ENCODE measurements at regions not wholly inside any gene's neighbourhood (a gene's known extent, or its start where the extent isn't known, plus 50 kb on each side); places are given as distances from the start of the nearest gene placed in this dataset.
A peak's percentile ranks its signal among the peaks of the same experiment; 100 is the strongest.

DNA sequence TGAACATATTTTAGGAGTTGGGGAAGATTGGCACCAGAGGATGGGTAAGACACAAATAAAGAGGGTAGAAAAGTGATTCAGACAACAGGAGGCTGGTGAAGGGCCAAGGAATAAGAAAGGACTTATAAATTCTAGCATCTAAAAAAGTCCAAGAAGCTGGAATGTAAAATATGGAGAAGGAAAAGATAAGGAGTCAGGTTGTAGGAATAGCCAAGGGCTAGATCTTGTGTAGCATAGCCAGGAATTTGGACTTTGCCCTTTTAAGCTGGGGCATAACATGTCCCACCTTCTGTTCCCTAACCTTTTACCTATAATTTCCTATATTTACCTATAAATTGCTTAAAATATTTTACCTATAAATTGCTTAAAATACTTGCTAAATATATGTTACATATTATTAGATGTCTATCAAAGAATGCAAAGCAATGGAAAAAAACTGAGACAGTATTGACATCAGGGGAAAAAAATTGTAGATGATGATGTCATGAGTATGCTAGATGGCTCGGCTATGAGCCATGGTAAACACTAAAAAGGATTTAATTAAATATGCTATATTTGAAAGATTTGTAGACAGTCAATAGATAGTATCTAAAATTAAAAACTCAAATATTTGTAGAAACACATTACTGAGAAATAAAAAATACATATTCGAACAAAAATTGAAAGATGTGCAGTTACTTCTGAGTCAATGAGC, 99.7 kb upstream of the PLEKHG7 start:
- peak overlapping the region; percentile 46 for H3K4me3 Mint-ChIP-seq (ENCODE audit: low read depth, unreplicated experiment)
- peaks cover 35% of the 10 kb centered on the region for H3K4me1 Mint-ChIP-seq (ENCODE audit: low read depth, unreplicated experiment)
- TF ChIP-seq, protein P1, sequence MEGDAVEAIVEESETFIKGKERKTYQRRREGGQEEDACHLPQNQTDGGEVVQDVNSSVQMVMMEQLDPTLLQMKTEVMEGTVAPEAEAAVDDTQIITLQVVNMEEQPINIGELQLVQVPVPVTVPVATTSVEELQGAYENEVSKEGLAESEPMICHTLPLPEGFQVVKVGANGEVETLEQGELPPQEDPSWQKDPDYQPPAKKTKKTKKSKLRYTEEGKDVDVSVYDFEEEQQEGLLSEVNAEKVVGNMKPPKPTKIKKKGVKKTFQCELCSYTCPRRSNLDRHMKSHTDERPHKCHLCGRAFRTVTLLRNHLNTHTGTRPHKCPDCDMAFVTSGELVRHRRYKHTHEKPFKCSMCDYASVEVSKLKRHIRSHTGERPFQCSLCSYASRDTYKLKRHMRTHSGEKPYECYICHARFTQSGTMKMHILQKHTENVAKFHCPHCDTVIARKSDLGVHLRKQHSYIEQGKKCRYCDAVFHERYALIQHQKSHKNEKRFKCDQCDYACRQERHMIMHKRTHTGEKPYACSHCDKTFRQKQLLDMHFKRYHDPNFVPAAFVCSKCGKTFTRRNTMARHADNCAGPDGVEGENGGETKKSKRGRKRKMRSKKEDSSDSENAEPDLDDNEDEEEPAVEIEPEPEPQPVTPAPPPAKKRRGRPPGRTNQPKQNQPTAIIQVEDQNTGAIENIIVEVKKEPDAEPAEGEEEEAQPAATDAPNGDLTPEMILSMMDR (IDR thresholded peaks at IDR 0.05; ENCODE audit: unreplicated experiment): no peak
- H3K9me3 Mint-ChIP-seq (ENCODE audit: low read depth, unreplicated experiment): peaks cover 18% of the 10 kb centered on the region
- intact Hi-C loops (cut with micrococcal nuclease; ENCODE audit: unreplicated experiment): loop anchor here (1.0 kb wide), 1 partner anchor 64 kb away; no protein-coding TSS in a partner anchor
- CTCF ChIA-PET: no interaction called here
- BruUV-seq (replicated peaks): TSS peak; percentile 96
- peak overlapping the region; percentile 96 for H3K27ac Mint-ChIP-seq (ENCODE audit: unreplicated experiment)
- peaks cover 14% of the 10 kb centered on the region for H3K36me3 Mint-ChIP-seq (ENCODE audit: insufficient read depth, unreplicated experiment)
- no peaks in the 10 kb centered on the region for H3K27me3 Mint-ChIP-seq (ENCODE audit: unreplicated experiment)
- peak; percentile 17 for DNase-seq

GRCh38 chr12:92602476-92602875, 100.3 kb upstream of the PLEKHG7 start:
- intact Hi-C loops (cut with micrococcal nuclease; ENCODE audit: unreplicated experiment): loop anchor here (1.0 kb wide), 1 partner anchor 63 kb away; no protein-coding TSS in a partner anchor
- peak overlapping the region; percentile 46 for H3K4me3 Mint-ChIP-seq (ENCODE audit: low read depth, unreplicated experiment)
- DNase-seq: peak; percentile 16
- peaks cover 18% of the 10 kb centered on the region for H3K9me3 Mint-ChIP-seq (ENCODE audit: low read depth, unreplicated experiment)
- CTCF ChIA-PET: no interaction called here
- no peaks in the 10 kb centered on the region for H3K27me3 Mint-ChIP-seq (ENCODE audit: unreplicated experiment)
- H3K27ac Mint-ChIP-seq (ENCODE audit: unreplicated experiment): peak overlapping the region; percentile 96
- peaks cover 14% of the 10 kb centered on the region for H3K36me3 Mint-ChIP-seq (ENCODE audit: insufficient read depth, unreplicated experiment)
- H3K4me1 Mint-ChIP-seq (ENCODE audit: low read depth, unreplicated experiment): peaks cover 31% of the 10 kb centered on the region
- BruUV-seq (replicated peaks): no TSS peak
- TF ChIP-seq, protein P1 (IDR thresholded peaks at IDR 0.05; ENCODE audit: unreplicated experiment): no peak

- H3K4me1 Mint-ChIP-seq (ENCODE audit: low read depth, unreplicated experiment): peaks cover 37% of the 10 kb centered on the region
- H3K27ac Mint-ChIP-seq (ENCODE audit: unreplicated experiment): peak overlapping the region; percentile 96
- CTCF ChIA-PET: no interaction called here
- no TSS peak for BruUV-seq (replicated peaks)
- no peaks in the 10 kb centered on the region for H3K27me3 Mint-ChIP-seq (ENCODE audit: unreplicated experiment)
- H3K4me3 Mint-ChIP-seq (ENCODE audit: low read depth, unreplicated experiment): no peak overlapping the region
- H3K36me3 Mint-ChIP-seq (ENCODE audit: insufficient read depth, unreplicated experiment): peaks cover 14% of the 10 kb centered on the region
- no peak for DNase-seq
- TF ChIP-seq, protein P1 (IDR thresholded peaks at IDR 0.05; ENCODE audit: unreplicated experiment): no peak
- intact Hi-C loops (cut with micrococcal nuclease; ENCODE audit: unreplicated experiment): loop anchor here (1.0 kb wide), 1 partner anchor 62 kb away; no protein-coding TSS in a partner anchor
- H3K9me3 Mint-ChIP-seq (ENCODE audit: low read depth, unreplicated experiment): peaks cover 18% of the 10 kb centered on the region
These were observed 101.1 kb upstream of the PLEKHG7 start for GRCh38 chr12:92601680-92602079.

DNA sequence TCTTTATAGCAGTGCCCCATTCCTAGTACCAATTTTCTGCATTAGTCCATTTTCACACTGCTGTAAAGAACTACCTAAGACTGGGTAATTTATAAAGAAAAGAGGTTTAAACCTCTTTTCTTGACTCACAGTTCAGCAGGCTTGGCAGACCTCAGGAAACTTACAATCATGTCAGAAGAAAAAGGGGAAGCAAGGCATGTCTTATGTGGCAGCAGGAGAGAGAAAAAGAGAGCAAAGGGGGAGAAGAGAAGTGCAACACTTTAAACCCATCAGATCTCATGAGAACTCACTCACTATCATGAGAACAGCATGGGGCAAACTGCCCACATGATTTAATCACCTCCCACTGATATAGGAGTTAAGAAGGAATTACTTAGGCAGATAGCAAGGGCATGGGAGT, 101.6 kb upstream of the PLEKHG7 start:
- Mint-ChIP-seq H3K9me3 (ENCODE audit: low read depth, unreplicated experiment) (peaks cover 18% of the 10 kb centered on the region), H3K36me3 (ENCODE audit: insufficient read depth, unreplicated experiment) (peaks cover 14% of the 10 kb centered on the region), H3K4me1 (ENCODE audit: low read depth, unreplicated experiment) (peaks cover 42% of the 10 kb centered on the region), H3K4me3 (ENCODE audit: low read depth, unreplicated experiment) (no peak overlapping the region), H3K27me3 (ENCODE audit: unreplicated experiment) (no peaks in the 10 kb centered on the region), H3K27ac (ENCODE audit: unreplicated experiment) (peak overlapping the region; percentile 96)
- CTCF ChIA-PET: no interaction called here
- no TSS peak for BruUV-seq (replicated peaks)
- intact Hi-C loops (cut with micrococcal nuclease; ENCODE audit: unreplicated experiment): no loop called here
- TF ChIP-seq, protein P1 (IDR thresholded peaks at IDR 0.05; ENCODE audit: unreplicated experiment): no peak
- DNase-seq: no peak

Data from Calu3 (cell line).